Vagina (tissue), 2 donors: ENCODE measurements at regions not wholly inside any gene's neighbourhood (a gene's known extent, or its start where the extent isn't known, plus 50 kb on each side); places are given as distances from the start of the nearest gene placed in this dataset.

Experiments
- POLR2A ChIP-seq, 2 donors: fragments of 450-650 bp; IDR thresholded peaks; one replicate each; pipeline ENCODE4 v1.6.1; 2017; ENCODE audit warnings: antibody characterized with exemption in 2 of 2, mild to moderate bottlenecking in 2 of 2, moderate library complexity in 2 of 2
- POLR2AphosphoS5 ChIP-seq, 2 donors: sonication (generic); formaldehyde crosslinking; IDR thresholded peaks; one replicate each; pipeline ENCODE4 v1.9.0; 2017; ENCODE audit warnings: antibody characterized with exemption in 2 of 2, mild to moderate bottlenecking in 2 of 2, low read depth in 1 of 2; ENCODE audit not compliant: insufficient read depth in 1 of 2
- TF ChIP-seq, protein P1 (sequence below), 3 experiments: fragments of 450-650 bp in 2 of 3; fragments of 200-600 bp in 1 of 3; sonication (generic) in 1 of 3; IDR thresholded peaks; one replicate each; pipeline ENCODE4 v1.5.1; 2017 to 2019; ENCODE audit warnings: antibody characterized with exemption in 3 of 3, mild to moderate bottlenecking in 2 of 3, moderate library complexity in 2 of 3

DNA sequence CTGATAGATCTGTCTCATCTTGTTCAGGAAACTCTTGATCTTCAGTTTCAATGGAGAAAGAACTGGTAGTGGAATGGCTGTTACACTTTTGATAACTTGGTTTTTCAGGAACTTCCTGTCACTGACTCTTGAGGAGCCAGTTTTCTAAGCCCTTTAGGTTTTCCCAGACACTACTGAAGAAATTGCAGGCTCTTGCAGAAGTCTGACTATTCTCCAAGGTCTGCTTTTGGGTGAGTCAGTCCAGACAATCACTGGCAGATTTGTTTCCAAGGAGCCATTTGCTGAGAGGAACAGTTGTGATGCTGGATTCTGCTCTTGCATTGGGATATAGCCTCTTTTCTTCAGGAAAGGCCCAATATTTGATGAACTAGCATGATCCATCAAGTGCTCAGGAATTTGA, 468.0 kb downstream of the FUT8 start:
- TF ChIP-seq, protein P1, sequence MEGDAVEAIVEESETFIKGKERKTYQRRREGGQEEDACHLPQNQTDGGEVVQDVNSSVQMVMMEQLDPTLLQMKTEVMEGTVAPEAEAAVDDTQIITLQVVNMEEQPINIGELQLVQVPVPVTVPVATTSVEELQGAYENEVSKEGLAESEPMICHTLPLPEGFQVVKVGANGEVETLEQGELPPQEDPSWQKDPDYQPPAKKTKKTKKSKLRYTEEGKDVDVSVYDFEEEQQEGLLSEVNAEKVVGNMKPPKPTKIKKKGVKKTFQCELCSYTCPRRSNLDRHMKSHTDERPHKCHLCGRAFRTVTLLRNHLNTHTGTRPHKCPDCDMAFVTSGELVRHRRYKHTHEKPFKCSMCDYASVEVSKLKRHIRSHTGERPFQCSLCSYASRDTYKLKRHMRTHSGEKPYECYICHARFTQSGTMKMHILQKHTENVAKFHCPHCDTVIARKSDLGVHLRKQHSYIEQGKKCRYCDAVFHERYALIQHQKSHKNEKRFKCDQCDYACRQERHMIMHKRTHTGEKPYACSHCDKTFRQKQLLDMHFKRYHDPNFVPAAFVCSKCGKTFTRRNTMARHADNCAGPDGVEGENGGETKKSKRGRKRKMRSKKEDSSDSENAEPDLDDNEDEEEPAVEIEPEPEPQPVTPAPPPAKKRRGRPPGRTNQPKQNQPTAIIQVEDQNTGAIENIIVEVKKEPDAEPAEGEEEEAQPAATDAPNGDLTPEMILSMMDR (IDR thresholded peaks at IDR 0.05) = no peak
- no peak for TF ChIP-seq POLR2AphosphoS5 (IDR thresholded peaks at IDR 0.05; ENCODE audit: insufficient read depth in 1 of 2, low read depth in 1 of 2)
- no peak for TF ChIP-seq POLR2A (IDR thresholded peaks at IDR 0.05)
